Hepatocyte (in vitro differentiated cells): ENCODE measurements at regions not wholly inside any gene's neighbourhood (a gene's known extent, or its start where the extent isn't known, plus 50 kb on each side); places are given as distances from the start of the nearest gene placed in this dataset.
A peak's percentile ranks its signal among the peaks of the same experiment; 100 is the strongest.

Experiments
- DNase-seq: peaks from one replicate; pipeline ENCODE4 v3.0.0-alpha.2; 2016; ENCODE audit warnings: low spot score
- H2AFZ ChIP-seq: fragments of 200-600 bp; sonication (generic); 2 replicates; pipeline ENCODE4 v1.6.0; 2016; ENCODE audit warnings: antibody characterized with exemption, mild to moderate bottlenecking
- H3K27ac ChIP-seq: fragments of 200-600 bp; sonication (generic); 2 replicates; pipeline ENCODE4 v1.5.1; 2016; ENCODE audit warnings: mild to moderate bottlenecking
- H3K27me3 ChIP-seq: fragments of 200-600 bp; sonication (generic); 2 replicates; pipeline ENCODE4 v1.6.1; 2016
- H3K36me3 ChIP-seq: fragments of 200-600 bp; sonication (generic); replicated peaks from 2 replicates; pipeline ENCODE4 v1.5.1; 2016; ENCODE audit warnings: low read depth; ENCODE audit not compliant: insufficient read depth
- H3K4me1 ChIP-seq: fragments of 200-600 bp; sonication (generic); 2 replicates; pipeline ENCODE4 v1.5.1; 2016; ENCODE audit warnings: mild to moderate bottlenecking, moderate library complexity; ENCODE audit not compliant: insufficient read depth
- H3K4me2 ChIP-seq: fragments of 200-600 bp; sonication (generic); 2 replicates; pipeline ENCODE4 v1.6.0; 2016
- H3K4me3 ChIP-seq: fragments of 200-600 bp; sonication (generic); 2 replicates; pipeline ENCODE4 v1.5.1; 2016; ENCODE audit warnings: mild to moderate bottlenecking
- H3K79me2 ChIP-seq: fragments of 200-600 bp; sonication (generic); 2 replicates; pipeline ENCODE4 v1.6.0; 2017; ENCODE audit warnings: mild to moderate bottlenecking
- H3K9me2 ChIP-seq: fragments of 200-600 bp; sonication (generic); replicated peaks from 2 replicates; pipeline ENCODE4 v1.6.0; 2017; ENCODE audit warnings: mild to moderate bottlenecking; ENCODE audit not compliant: insufficient read depth
- H3K9me3 ChIP-seq: fragments of 200-600 bp; sonication (generic); 2 replicates; pipeline ENCODE4 v1.5.1; 2016; ENCODE audit warnings: low read depth, mild to moderate bottlenecking
- H4K20me1 ChIP-seq: fragments of 200-600 bp; sonication (generic); 2 replicates; pipeline ENCODE4 v1.6.0; 2016; ENCODE audit warnings: mild to moderate bottlenecking; ENCODE audit not compliant: insufficient read depth, poor library complexity, severe bottlenecking
- EZH2 ChIP-seq: fragments of 200-600 bp; sonication (generic); IDR thresholded peaks from 2 replicates; pipeline ENCODE4 v1.6.1; 2016; ENCODE audit warnings: antibody characterized with exemption, mild to moderate bottlenecking, borderline replicate concordance
- EZH2phosphoT487 ChIP-seq: fragments of 200-600 bp; sonication (generic); IDR thresholded peaks from one replicate; pipeline ENCODE4 v1.6.1; 2018; ENCODE audit warnings: antibody characterized with exemption, mild to moderate bottlenecking, low read depth, moderate library complexity; ENCODE audit not compliant: unreplicated experiment, severe bottlenecking
- WGBS: methylation state at CpG from one replicate; pipeline ENCODE4 v1.1.6; 2016; ENCODE audit warnings: low lambda C conversion rate; ENCODE audit errors: missing lambda C conversion rate; 5-methylcytosine and 5-hydroxymethylcytosine counted together
- TF ChIP-seq, protein P1 (sequence below): fragments of 200-600 bp; sonication (generic); IDR thresholded peaks from 2 replicates; pipeline ENCODE4 v1.5.1; 2016; ENCODE audit warnings: antibody characterized with exemption, mild to moderate bottlenecking; ENCODE audit not compliant: poor library complexity

DNA sequence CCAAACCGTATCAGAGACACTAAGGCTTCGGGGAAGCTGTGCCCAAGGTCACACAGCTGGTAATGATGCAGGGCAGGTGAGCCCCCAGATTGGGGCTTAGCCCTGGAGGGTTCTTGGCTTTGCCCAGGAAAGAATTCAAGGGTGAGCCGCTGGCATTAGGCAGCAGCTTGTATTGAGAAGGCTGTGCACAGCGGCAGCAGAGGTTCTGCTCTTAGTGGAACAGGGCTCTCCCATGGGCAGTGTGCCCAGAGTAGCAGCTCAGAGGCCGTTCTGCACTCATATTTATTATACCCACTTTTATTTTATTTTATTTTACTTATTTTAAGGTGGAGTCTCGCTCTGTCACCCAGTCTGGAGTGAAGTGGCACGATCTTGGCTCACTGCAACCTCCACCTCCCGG is 85.8 kb upstream of the IER5L start:
- Histone ChIP-seq H3K27ac (no peak overlapping the region), H3K9me3 (no peaks in the 10 kb centered on the region), H3K4me1 (peaks cover 2% of the 10 kb centered on the region), H2AFZ (no peak overlapping the region), H4K20me1 (no peaks in the 10 kb centered on the region), H3K9me2 (no peaks in the 10 kb centered on the region), H3K79me2 (no peaks in the 10 kb centered on the region), H3K27me3 (peaks cover 10% of the 10 kb centered on the region), H3K36me3 (no peaks in the 10 kb centered on the region), H3K4me2 (no peak overlapping the region), H3K4me3 (no peak overlapping the region)
- WGBS = 95% methylated on average over 8 of the region's 8 CpGs
- DNase-seq = no peak
- TF ChIP-seq, protein P1, sequence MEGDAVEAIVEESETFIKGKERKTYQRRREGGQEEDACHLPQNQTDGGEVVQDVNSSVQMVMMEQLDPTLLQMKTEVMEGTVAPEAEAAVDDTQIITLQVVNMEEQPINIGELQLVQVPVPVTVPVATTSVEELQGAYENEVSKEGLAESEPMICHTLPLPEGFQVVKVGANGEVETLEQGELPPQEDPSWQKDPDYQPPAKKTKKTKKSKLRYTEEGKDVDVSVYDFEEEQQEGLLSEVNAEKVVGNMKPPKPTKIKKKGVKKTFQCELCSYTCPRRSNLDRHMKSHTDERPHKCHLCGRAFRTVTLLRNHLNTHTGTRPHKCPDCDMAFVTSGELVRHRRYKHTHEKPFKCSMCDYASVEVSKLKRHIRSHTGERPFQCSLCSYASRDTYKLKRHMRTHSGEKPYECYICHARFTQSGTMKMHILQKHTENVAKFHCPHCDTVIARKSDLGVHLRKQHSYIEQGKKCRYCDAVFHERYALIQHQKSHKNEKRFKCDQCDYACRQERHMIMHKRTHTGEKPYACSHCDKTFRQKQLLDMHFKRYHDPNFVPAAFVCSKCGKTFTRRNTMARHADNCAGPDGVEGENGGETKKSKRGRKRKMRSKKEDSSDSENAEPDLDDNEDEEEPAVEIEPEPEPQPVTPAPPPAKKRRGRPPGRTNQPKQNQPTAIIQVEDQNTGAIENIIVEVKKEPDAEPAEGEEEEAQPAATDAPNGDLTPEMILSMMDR = no peak
- TF ChIP-seq EZH2phosphoT487 (no peak), EZH2 (no peak)

- Histone ChIP-seq H3K27ac (no peak overlapping the region), H3K36me3 (no peaks in the 10 kb centered on the region), H3K4me2 (no peak overlapping the region), H3K4me1 (peaks cover 6% of the 10 kb centered on the region), H3K4me3 (no peak overlapping the region), H3K9me3 (no peaks in the 10 kb centered on the region), H2AFZ (no peak overlapping the region), H3K79me2 (no peaks in the 10 kb centered on the region), H4K20me1 (no peaks in the 10 kb centered on the region), H3K27me3 (peaks cover 21% of the 10 kb centered on the region), H3K9me2 (no peaks in the 10 kb centered on the region)
- 84% methylated on average over 9 of the region's 9 CpGs for WGBS
- DNase-seq = no peak
- TF ChIP-seq EZH2phosphoT487 = no peak
- TF ChIP-seq, protein P1 = no peak
- no peak for TF ChIP-seq EZH2
Measured at GRCh38 chr9:129262261-129262660, 84.2 kb upstream of the IER5L start.

DNA sequence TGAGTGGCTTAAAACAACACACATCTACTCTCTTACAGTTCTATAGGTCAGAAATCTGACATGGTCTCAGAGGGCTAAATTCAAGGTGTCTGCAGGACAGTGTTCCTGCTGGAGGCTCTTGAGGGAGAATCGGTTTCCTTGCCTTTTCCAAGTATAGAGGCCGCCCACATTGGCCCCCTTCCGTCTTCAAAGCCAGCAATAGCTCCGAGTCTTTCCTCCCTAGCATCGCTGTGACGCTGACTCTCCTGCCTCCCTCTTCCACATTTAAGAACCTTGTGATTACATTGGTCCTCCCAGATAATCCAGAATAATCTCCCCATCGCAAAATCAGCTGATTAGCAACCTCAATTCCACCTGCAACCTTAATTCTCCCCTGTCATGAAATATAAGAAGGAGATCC is 81.3 kb upstream of the IER5L start:
- Histone ChIP-seq H3K4me2 (no peak overlapping the region), H4K20me1 (no peaks in the 10 kb centered on the region), H3K36me3 (no peaks in the 10 kb centered on the region), H3K79me2 (no peaks in the 10 kb centered on the region), H3K27ac (no peak overlapping the region), H3K4me1 (peaks cover 6% of the 10 kb centered on the region), H3K4me3 (no peak overlapping the region), H3K9me3 (no peaks in the 10 kb centered on the region), H3K27me3 (peaks cover 21% of the 10 kb centered on the region), H2AFZ (no peak overlapping the region), H3K9me2 (no peaks in the 10 kb centered on the region)
- DNase-seq = no peak
- TF ChIP-seq EZH2 = no peak
- TF ChIP-seq, protein P1 = no peak
- no peak for TF ChIP-seq EZH2phosphoT487
- WGBS = 82% methylated on average over 7 of the region's 7 CpGs

DNA sequence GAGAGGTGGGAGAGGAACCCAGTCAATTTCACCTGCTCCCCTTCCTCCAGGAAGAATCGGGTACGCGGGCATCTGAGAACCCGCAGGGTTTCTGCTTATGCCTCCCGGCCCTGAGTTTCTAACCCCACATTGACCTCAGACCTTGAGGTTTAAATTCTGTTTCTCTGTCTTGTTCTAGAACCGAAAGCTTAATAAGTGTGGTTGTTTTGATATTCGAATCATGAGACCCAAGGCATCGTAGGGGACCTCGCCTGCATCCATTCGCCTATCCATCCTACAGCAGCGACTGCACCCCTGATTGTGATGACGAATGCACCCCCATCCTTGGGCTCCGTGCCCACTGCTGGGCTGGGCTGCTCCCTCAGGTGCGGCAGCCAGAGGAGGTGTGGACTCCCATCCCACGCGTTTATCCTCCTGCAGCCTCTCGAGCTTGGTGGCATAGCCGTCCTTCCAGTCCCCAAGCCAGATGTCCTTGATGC is 80.8 kb upstream of the IER5L start:
- Histone ChIP-seq H3K4me3 (peak overlapping the region; percentile 8), H3K4me1 (peaks cover 6% of the 10 kb centered on the region), H3K27ac (no peak overlapping the region), H3K9me2 (no peaks in the 10 kb centered on the region), H3K27me3 (peaks cover 21% of the 10 kb centered on the region), H2AFZ (peak overlapping the region; percentile 14), H3K36me3 (no peaks in the 10 kb centered on the region), H4K20me1 (no peaks in the 10 kb centered on the region), H3K9me3 (no peaks in the 10 kb centered on the region), H3K79me2 (no peaks in the 10 kb centered on the region), H3K4me2 (peak overlapping the region; percentile 82)
- DNase-seq = no peak
- whole genome bisulfite sequencing = 48% methylated on average over 18 of the region's 18 CpGs
- TF ChIP-seq, protein P1 = no peak
- TF ChIP-seq EZH2 = no peak
- no peak for TF ChIP-seq EZH2phosphoT487
